ENCODE measurements at regions not wholly inside any gene's neighbourhood (a gene's known extent, or its start where the extent isn't known, plus 50 kb on each side); places are given as distances from the start of the nearest gene placed in this dataset.
"Not testable (repeated sequence)": the region's sequence is repeated elsewhere in the genome, so short reads cannot be mapped to it uniquely, and the experiment has no call there.

DNA sequence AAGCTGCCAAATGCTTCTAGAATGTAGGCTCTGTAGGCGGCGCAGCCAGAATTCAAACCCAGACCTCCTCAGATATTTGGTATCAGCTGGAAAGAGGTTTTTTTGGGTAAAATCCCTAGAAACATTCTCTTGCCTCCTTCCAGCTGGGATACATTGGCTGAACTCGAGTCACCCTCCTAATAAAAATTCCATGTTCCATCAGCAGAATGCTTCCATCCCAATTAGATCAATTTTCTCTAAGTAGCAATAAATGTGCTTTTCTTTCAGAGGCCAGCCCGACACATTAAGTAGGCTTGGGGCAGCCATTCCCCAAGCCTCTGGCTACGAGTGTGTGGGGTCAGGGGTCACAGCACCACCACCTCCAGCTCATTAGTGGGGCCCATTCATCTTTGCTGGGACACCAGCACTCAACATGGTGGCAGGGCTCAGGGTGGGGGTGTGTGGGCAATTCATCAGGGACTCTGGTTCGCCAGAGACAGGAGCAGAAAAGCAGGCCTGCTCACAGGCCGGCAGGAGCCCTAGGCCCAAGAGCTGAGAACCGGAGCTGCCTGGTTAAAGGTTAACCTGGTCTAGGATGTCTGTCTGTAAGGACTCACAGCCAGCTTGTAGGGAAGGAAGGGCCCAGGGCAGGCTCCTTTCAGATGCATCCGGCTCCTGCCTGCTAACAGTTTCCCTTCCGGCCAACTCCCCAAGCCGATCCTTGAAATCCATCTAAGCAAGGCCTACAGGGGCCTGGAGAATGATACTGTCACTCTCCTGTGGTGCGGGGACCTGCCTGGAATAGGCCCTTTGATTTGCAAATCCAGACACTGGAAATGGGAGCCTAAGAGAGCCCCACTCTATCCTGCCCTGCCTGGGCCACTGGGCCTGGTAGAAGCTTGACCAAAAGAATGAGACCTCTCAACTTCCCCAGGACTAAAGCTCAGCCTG, 159.1 kb upstream of the TOP1 start:
- H3K9me3 Mint-ChIP-seq = no peaks in the 10 kb centered on the region
- no peaks in the 10 kb centered on the region for H3K4me1 Mint-ChIP-seq (ENCODE audit: low read depth)
- intact Hi-C loops (cut with DNase I, micrococcal nuclease) = no loop called here
- H3K27me3 Mint-ChIP-seq = no peaks in the 10 kb centered on the region
- Histone ChIP-seq H3K9me3 (ENCODE audit: control insufficient read depth in 1 of 2, insufficient read depth in 1 of 2, low read length in 2 of 2) (no peaks in the 10 kb centered on the region), H3K27ac (ENCODE audit: low read depth in 1 of 2, low read length in 2 of 2) (no peak overlapping the region), H3K4me3 (ENCODE audit: low read length) (no peak overlapping the region), H3K27me3 (ENCODE audit: control insufficient read depth in 1 of 2, insufficient read depth in 2 of 2, low read length in 2 of 2) (no peaks in the 10 kb centered on the region), H3K4me1 (ENCODE audit: insufficient read depth, low read length) (no peaks in the 10 kb centered on the region), H3K36me3 (ENCODE audit: insufficient read depth, low read length) (no peaks in the 10 kb centered on the region)
- TF ChIP-seq, protein P1, sequence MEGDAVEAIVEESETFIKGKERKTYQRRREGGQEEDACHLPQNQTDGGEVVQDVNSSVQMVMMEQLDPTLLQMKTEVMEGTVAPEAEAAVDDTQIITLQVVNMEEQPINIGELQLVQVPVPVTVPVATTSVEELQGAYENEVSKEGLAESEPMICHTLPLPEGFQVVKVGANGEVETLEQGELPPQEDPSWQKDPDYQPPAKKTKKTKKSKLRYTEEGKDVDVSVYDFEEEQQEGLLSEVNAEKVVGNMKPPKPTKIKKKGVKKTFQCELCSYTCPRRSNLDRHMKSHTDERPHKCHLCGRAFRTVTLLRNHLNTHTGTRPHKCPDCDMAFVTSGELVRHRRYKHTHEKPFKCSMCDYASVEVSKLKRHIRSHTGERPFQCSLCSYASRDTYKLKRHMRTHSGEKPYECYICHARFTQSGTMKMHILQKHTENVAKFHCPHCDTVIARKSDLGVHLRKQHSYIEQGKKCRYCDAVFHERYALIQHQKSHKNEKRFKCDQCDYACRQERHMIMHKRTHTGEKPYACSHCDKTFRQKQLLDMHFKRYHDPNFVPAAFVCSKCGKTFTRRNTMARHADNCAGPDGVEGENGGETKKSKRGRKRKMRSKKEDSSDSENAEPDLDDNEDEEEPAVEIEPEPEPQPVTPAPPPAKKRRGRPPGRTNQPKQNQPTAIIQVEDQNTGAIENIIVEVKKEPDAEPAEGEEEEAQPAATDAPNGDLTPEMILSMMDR (IDR thresholded peaks at IDR 0.05) = no peak
- no peak overlapping the region for H3K27ac Mint-ChIP-seq
- no peaks in the 10 kb centered on the region for H3K36me3 Mint-ChIP-seq (ENCODE audit: low read depth)
- DNase-seq (no peak), ATAC-seq (ENCODE audit: poor library complexity) (no peak)
- H3K4me3 Mint-ChIP-seq = no peak overlapping the region
- POLR2A ChIA-PET = no interaction called here
- CTCF ChIA-PET = no interaction called here

DNA sequence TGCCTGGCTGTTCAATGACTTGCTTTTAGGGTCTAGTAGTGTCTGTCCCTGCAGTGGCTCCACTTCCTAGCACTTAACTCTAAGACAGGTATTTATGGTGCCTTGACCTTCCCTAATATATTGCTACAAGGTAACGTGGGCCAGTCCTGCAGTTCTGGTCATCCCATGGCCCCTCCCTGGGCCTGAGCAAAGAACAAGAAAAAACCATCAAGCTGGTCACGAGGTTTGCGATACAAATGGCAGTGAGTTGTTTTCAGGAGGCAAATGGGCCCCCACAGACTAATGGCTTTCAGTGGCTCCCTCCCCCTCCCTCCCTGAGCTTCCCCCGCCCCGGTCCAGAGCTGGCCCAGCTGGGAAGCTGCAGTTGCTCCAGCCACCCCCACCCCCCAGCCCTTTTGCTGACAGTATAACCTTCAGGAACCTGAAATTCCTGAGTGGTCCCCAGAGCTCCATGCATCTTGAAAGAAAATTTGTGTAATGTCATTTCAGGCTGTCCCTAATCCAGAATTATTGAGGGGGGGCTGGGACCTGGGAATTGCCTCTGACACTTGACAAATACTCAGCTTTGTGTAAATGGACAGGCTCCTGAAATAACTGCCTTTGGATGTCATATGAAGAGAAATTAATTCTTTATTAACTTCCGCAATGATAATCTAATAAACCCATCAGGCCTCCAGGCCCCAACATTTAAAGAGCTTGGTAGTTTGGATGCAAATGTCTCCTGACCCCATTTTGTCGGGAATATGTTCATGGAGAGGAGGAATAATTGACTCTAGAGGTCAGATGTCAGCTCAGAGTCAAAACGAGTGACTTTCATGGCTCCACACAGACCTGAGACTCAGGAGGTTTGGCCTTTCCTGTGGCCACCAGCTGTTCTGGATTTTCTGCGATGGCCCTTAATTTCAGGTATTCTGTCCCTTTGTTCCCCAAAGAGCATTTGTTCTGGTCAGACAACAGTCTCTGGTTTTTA, 153.2 kb upstream of the TOP1 start:
- no peak overlapping the region for H3K4me3 ChIP-seq (ENCODE audit: low read length)
- H3K4me1 ChIP-seq (ENCODE audit: insufficient read depth, low read length) = no peaks in the 10 kb centered on the region
- CTCF ChIA-PET = no interaction called here
- no peaks in the 10 kb centered on the region for H3K27me3 ChIP-seq (ENCODE audit: control insufficient read depth in 1 of 2, insufficient read depth in 2 of 2, low read length in 2 of 2)
- no peaks in the 10 kb centered on the region for H3K27me3 Mint-ChIP-seq
- peaks cover 0 to 1% of the 10 kb centered on the region in 2 experiments for H3K9me3 ChIP-seq (ENCODE audit: control insufficient read depth in 1 of 2, insufficient read depth in 1 of 2, low read length in 2 of 2)
- peaks cover 3% of the 10 kb centered on the region for H3K9me3 Mint-ChIP-seq
- no peak overlapping the region for H3K27ac ChIP-seq (ENCODE audit: low read depth in 1 of 2, low read length in 2 of 2)
- H3K27ac Mint-ChIP-seq = no peak overlapping the region
- no peak for ATAC-seq (ENCODE audit: poor library complexity)
- POLR2A ChIA-PET = no interaction called here
- DNase-seq = no peak
- TF ChIP-seq, protein P1 (IDR thresholded peaks at IDR 0.05) = no peak
- H3K4me3 Mint-ChIP-seq = no peak overlapping the region
- intact Hi-C loops (cut with DNase I, micrococcal nuclease) = no loop called here
- no peaks in the 10 kb centered on the region for H3K36me3 Mint-ChIP-seq (ENCODE audit: low read depth)
- no peaks in the 10 kb centered on the region for H3K36me3 ChIP-seq (ENCODE audit: insufficient read depth, low read length)
- no peaks in the 10 kb centered on the region for H3K4me1 Mint-ChIP-seq (ENCODE audit: low read depth)

DNA sequence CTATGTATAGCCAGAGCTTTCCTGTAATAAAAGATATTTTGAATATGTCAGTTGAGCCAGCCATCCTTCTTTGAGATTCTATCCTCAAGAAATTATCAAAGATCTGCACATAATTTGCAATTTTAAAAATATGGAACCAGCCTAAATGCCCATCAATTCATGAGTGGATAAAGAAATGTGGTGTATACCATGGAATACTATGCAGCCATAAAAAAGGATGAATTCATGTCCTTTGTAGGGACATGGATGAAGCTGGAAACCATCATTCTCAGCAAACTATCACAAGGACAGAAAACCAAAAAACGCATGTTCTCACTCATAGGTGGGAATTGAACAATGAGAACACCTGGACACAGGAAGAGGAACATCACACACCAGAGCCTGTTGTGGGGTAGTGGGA, 150.5 kb upstream of the TOP1 start:
- H3K4me3 Mint-ChIP-seq; ATAC-seq (ENCODE audit: poor library complexity); DNase-seq; H3K27ac Mint-ChIP-seq; H3K27me3 Mint-ChIP-seq; H3K4me3 ChIP-seq (ENCODE audit: low read length); POLR2A ChIA-PET; H3K27me3 ChIP-seq (ENCODE audit: control insufficient read depth in 1 of 2, insufficient read depth in 2 of 2, low read length in 2 of 2); H3K36me3 ChIP-seq (ENCODE audit: insufficient read depth, low read length); H3K27ac ChIP-seq (ENCODE audit: low read depth in 1 of 2, low read length in 2 of 2); intact Hi-C loops (cut with DNase I, micrococcal nuclease); H3K9me3 Mint-ChIP-seq; H3K9me3 ChIP-seq (ENCODE audit: control insufficient read depth in 1 of 2, insufficient read depth in 1 of 2, low read length in 2 of 2); CTCF ChIA-PET; H3K36me3 Mint-ChIP-seq (ENCODE audit: low read depth): not testable (repeated sequence)
- peaks cover 16% of the 10 kb centered on the region for H3K4me1 Mint-ChIP-seq (ENCODE audit: low read depth)
- peaks cover 21% of the 10 kb centered on the region for H3K4me1 ChIP-seq (ENCODE audit: insufficient read depth, low read length)

All from CD4-positive, alpha-beta T cell (primary cell).